Loucy (cell line): ENCODE measurements at regions not wholly inside any gene's neighbourhood (a gene's known extent, or its start where the extent isn't known, plus 50 kb on each side); places are given as distances from the start of the nearest gene placed in this dataset.

Source experiments
- H2AFZ ChIP-seq: fragments of 200-600 bp; sonication (generic); 2 replicates; pipeline ENCODE4 v1.6.0; 2016; ENCODE audit warnings: antibody characterized with exemption, mild to moderate bottlenecking, low read length, moderate library complexity
- H3F3A ChIP-seq: fragments of 200-600 bp; 2 replicates; pipeline ENCODE4 v1.6.0; 2016; ENCODE audit warnings: antibody characterized with exemption, low read depth, mild to moderate bottlenecking
- H3K27me3 ChIP-seq: fragments of 200-600 bp; sonication (generic); 2 replicates; pipeline ENCODE4 v1.6.1; 2014; ENCODE audit warnings: low read length, mild to moderate bottlenecking; ENCODE audit not compliant: insufficient read depth, poor library complexity, severe bottlenecking
- H3K36me3 ChIP-seq: fragments of 200-600 bp; sonication (generic); 2 replicates; pipeline ENCODE4 v1.6.1; 2016; ENCODE audit warnings: low read length; ENCODE audit not compliant: insufficient read depth
- H3K4me1 ChIP-seq: fragments of 200-600 bp; sonication (generic); 2 replicates; pipeline ENCODE4 v1.5.1; 2014; ENCODE audit warnings: low read length, mild to moderate bottlenecking; ENCODE audit not compliant: insufficient read depth, poor library complexity, severe bottlenecking
- H3K4me2 ChIP-seq: fragments of 200-600 bp; sonication (generic); 2 replicates; pipeline ENCODE4 v1.6.0; 2014; ENCODE audit warnings: antibody characterized with exemption, low read length, low read depth, mild to moderate bottlenecking; ENCODE audit not compliant: poor library complexity, severe bottlenecking
- H3K4me3 ChIP-seq: fragments of 200-600 bp; sonication (generic); 2 replicates; pipeline ENCODE4 v1.5.1; 2014; ENCODE audit warnings: low read length, mild to moderate bottlenecking, mixed read lengths; ENCODE audit not compliant: poor library complexity, severe bottlenecking
- H3K79me2 ChIP-seq: fragments of 200-600 bp; sonication (generic); 2 replicates; pipeline ENCODE4 v1.6.1; 2014; ENCODE audit warnings: low read length; ENCODE audit not compliant: insufficient read depth
- H3K9ac ChIP-seq: fragments of 200-600 bp; sonication (generic); 2 replicates; pipeline ENCODE4 v1.6.0; 2014; ENCODE audit warnings: mild to moderate bottlenecking, low read depth, low read length, moderate library complexity; ENCODE audit not compliant: poor library complexity, severe bottlenecking
- H3K9me2 ChIP-seq: fragments of 200-600 bp; sonication (generic); replicated peaks from 2 replicates; pipeline ENCODE4 v1.6.1; 2016; ENCODE audit warnings: low read depth, low read length, mixed read lengths
- H3K9me3 ChIP-seq: fragments of 200-600 bp; sonication (generic); 2 replicates; pipeline ENCODE4 v1.6.1; 2014; ENCODE audit warnings: mild to moderate bottlenecking, antibody characterized with exemption, low read length, low read depth; ENCODE audit not compliant: insufficient read depth
- H4K20me1 ChIP-seq: fragments of 200-600 bp; sonication (generic); 2 replicates; pipeline ENCODE4 v1.6.0; 2014; ENCODE audit warnings: antibody characterized with exemption, low read length, mild to moderate bottlenecking; ENCODE audit not compliant: insufficient read depth, poor library complexity, severe bottlenecking
- EZH2phosphoT487 ChIP-seq: fragments of 200-600 bp; IDR thresholded peaks from 2 replicates; pipeline ENCODE4 v1.6.1; 2018; ENCODE audit warnings: antibody characterized with exemption, mild to moderate bottlenecking, moderate library complexity, borderline replicate concordance
- TF ChIP-seq, protein P1 (sequence below): fragments of 200-600 bp; sonication (generic); conservative IDR thresholded peaks from 2 replicates; pipeline ENCODE4 v1.5.1; 2014; ENCODE audit warnings: mild to moderate bottlenecking, antibody characterized with exemption, low read length

DNA sequence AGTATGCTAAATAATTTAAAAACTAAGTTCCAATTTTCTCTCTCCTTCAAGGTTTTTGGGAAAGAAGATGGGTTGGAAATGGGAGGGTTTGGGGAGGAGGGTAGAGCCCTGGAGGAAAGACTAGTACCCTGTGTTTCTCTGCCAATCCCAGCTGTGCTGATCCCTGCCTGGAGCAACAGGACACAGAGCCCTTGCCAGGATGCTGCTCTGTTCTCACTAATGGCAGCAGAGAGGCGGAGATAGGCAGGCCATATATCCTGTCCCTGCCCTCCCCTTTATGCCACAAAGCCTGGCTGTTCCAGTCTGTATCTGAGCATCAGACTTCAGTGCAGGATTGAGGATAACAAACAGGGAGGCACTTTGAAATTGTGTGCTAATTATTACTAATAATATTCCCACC, 99.0 kb downstream of the C12orf75 start:
- H2AFZ ChIP-seq, result no peak overlapping the region
- H3K27me3 ChIP-seq, result no peaks in the 10 kb centered on the region
- no peaks in the 10 kb centered on the region for H3K9me3 ChIP-seq
- TF ChIP-seq, protein P1, sequence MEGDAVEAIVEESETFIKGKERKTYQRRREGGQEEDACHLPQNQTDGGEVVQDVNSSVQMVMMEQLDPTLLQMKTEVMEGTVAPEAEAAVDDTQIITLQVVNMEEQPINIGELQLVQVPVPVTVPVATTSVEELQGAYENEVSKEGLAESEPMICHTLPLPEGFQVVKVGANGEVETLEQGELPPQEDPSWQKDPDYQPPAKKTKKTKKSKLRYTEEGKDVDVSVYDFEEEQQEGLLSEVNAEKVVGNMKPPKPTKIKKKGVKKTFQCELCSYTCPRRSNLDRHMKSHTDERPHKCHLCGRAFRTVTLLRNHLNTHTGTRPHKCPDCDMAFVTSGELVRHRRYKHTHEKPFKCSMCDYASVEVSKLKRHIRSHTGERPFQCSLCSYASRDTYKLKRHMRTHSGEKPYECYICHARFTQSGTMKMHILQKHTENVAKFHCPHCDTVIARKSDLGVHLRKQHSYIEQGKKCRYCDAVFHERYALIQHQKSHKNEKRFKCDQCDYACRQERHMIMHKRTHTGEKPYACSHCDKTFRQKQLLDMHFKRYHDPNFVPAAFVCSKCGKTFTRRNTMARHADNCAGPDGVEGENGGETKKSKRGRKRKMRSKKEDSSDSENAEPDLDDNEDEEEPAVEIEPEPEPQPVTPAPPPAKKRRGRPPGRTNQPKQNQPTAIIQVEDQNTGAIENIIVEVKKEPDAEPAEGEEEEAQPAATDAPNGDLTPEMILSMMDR, result no peak
- no peak for TF ChIP-seq EZH2phosphoT487
- no peaks in the 10 kb centered on the region for H3K79me2 ChIP-seq
- no peak overlapping the region for H3K4me3 ChIP-seq
- no peaks in the 10 kb centered on the region for H3F3A ChIP-seq
- H3K36me3 ChIP-seq, result no peaks in the 10 kb centered on the region
- no peaks in the 10 kb centered on the region for H3K9me2 ChIP-seq
- no peak overlapping the region for H3K4me2 ChIP-seq
- no peaks in the 10 kb centered on the region for H4K20me1 ChIP-seq
- no peak overlapping the region for H3K9ac ChIP-seq
- no peaks in the 10 kb centered on the region for H3K4me1 ChIP-seq

DNA sequence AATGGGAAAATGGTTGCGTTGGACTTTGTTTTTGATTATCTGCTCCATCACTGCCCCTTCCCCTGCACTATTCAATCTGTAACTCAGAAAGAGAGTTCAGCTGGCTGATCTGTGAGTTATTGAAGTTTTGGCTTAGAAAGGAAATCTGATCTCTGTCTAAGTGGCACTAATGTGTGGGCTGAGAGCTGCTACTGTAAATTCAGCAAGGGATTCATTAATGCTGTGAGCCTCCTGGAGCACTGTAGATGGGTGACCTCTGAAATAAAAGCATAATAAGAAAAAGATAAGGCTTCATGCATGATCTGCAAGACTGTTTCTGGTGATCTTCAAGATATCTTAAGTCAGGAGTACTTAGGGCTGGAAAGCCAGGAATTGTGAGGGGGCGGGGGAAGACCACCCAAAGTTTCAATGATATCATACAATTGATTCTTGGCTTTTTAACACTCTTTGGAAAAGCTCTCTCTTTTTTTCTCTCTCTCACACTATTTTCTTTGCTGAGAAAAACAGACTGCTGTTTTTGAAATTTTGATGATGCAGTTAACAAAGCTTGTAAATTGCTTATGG, 101.1 kb downstream of the C12orf75 start:
- Histone ChIP-seq H3K27me3 (no peaks in the 10 kb centered on the region), H3K4me1 (no peaks in the 10 kb centered on the region), H3K4me2 (no peak overlapping the region), H3F3A (no peaks in the 10 kb centered on the region), H3K4me3 (no peak overlapping the region), H3K9me3 (no peaks in the 10 kb centered on the region), H3K9me2 (no peaks in the 10 kb centered on the region), H3K36me3 (no peaks in the 10 kb centered on the region), H3K79me2 (no peaks in the 10 kb centered on the region), H4K20me1 (no peaks in the 10 kb centered on the region), H2AFZ (no peak overlapping the region), H3K9ac (no peak overlapping the region)
- TF ChIP-seq, protein P1, result no peak
- TF ChIP-seq EZH2phosphoT487, result no peak

DNA sequence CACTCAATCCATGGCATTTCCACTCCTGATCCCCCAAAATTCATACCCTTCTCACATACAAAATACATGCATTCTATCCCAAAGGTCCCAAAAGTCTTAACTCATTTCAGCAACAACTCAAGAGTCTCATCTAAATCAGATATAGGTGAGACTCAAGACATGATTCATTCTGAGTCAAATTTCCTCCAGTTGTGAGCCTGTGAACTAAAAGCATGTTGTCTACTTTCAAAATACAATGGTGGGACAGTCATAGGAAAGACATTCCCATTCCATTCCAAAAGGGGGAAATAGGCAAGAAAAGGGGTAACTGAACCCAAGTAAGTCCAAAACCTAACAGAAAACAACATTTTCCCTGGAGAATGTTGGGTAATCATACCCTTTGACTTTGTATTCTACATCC, 103.3 kb downstream of the C12orf75 start:
- Histone ChIP-seq H3K4me2 (no peak overlapping the region), H3K4me3 (no peak overlapping the region), H3F3A (no peaks in the 10 kb centered on the region), H3K9me3 (no peaks in the 10 kb centered on the region), H3K79me2 (no peaks in the 10 kb centered on the region), H2AFZ (no peak overlapping the region), H3K27me3 (no peaks in the 10 kb centered on the region), H3K4me1 (no peaks in the 10 kb centered on the region), H3K9ac (no peak overlapping the region), H3K9me2 (no peaks in the 10 kb centered on the region), H4K20me1 (no peaks in the 10 kb centered on the region), H3K36me3 (no peaks in the 10 kb centered on the region)
- TF ChIP-seq, protein P1, result no peak
- no peak for TF ChIP-seq EZH2phosphoT487
